Gastrocnemius medialis (tissue), 4 donors: ENCODE measurements at regions not wholly inside any gene's neighbourhood (a gene's known extent, or its start where the extent isn't known, plus 50 kb on each side); places are given as distances from the start of the nearest gene placed in this dataset.

Source experiments
- ATAC-seq, 2 donors: fragments of 150-250 bp; one replicate each; pipeline ENCODE4 v1.9.1; 2016
- DNase-seq, 2 donors: peaks; one replicate each; pipeline ENCODE4 v3.0.0-alpha.2; 2019
- H3K27ac ChIP-seq, 4 donors: fragments of 200-600 bp; sonication (generic); 1 replicate in 1 of 4; 2 replicates in 3 of 4; pipeline ENCODE4 v1.5.1; 2016 to 2018; ENCODE audit warnings: mild to moderate bottlenecking in 2 of 4, moderate library complexity in 1 of 4
- H3K27me3 ChIP-seq, 3 donors: fragments of 200-600 bp; sonication (generic) in 2 of 3; 1 replicate in 1 of 3; 2 replicates in 2 of 3; pipeline versions ENCODE4 v1.5.1 to v1.6.0; 2016 to 2019; ENCODE audit warnings: mild to moderate bottlenecking in 1 of 3, moderate library complexity in 1 of 3
- H3K36me3 ChIP-seq, 2 donors: fragments of 200-600 bp; sonication (generic) in 1 of 2; one replicate each; pipeline ENCODE4 v1.5.1; 2017 to 2018
- H3K4me1 ChIP-seq, 2 donors: fragments of 200-600 bp; sonication (generic) in 1 of 2; one replicate each; pipeline ENCODE4 v1.5.1; 2016 to 2017; ENCODE audit warnings: mild to moderate bottlenecking in 2 of 2
- H3K4me3 ChIP-seq, 4 donors: fragments of 200-600 bp; sonication (generic) in 3 of 4; 1 replicate in 1 of 4; 2 replicates in 3 of 4; pipeline ENCODE4 v1.5.1; 2016 to 2019; ENCODE audit warnings: mild to moderate bottlenecking in 2 of 4
- H3K9me3 ChIP-seq, 3 donors: fragments of 200-600 bp; sonication (generic) in 2 of 3; 1 replicate in 1 of 3; 2 replicates in 2 of 3; pipeline ENCODE4 v1.5.1; 2016 to 2019
- CTCF ChIP-seq, 5 experiments: fragments of 450-650 bp in 3 of 5; fragments of 200-600 bp in 2 of 5; sonication (generic) in 2 of 5; IDR thresholded peaks in 4 of 5; conservative IDR thresholded peaks in 1 of 5; 1 replicate in 4 of 5; 2 replicates in 1 of 5; pipeline ENCODE4 v1.5.1; 2016 to 2019; ENCODE audit warnings: antibody characterized with exemption in 5 of 5, mild to moderate bottlenecking in 3 of 5, moderate library complexity in 3 of 5
- POLR2A ChIP-seq, 2 donors: fragments of 450-650 bp; IDR thresholded peaks; one replicate each; pipeline ENCODE4 v1.6.1; 2017; ENCODE audit warnings: antibody characterized with exemption in 2 of 2, mild to moderate bottlenecking in 2 of 2, moderate library complexity in 2 of 2
- in situ Hi-C, 4 donors: fragments of 200-750 bp; cut with MboI; loops; one replicate each; pipeline versions ENCODE4 v1.15.0 to v1.8.0; 2017; ENCODE audit warnings: low sequenced_read_pairs in 4 of 4
- intact Hi-C: fragments of 100-400 bp; cut with DNase I; formaldehyde crosslinking; loops from one replicate; pipeline ENCODE4 v1.15.1; 2023; ENCODE audit warnings: low total_unique reads

DNA sequence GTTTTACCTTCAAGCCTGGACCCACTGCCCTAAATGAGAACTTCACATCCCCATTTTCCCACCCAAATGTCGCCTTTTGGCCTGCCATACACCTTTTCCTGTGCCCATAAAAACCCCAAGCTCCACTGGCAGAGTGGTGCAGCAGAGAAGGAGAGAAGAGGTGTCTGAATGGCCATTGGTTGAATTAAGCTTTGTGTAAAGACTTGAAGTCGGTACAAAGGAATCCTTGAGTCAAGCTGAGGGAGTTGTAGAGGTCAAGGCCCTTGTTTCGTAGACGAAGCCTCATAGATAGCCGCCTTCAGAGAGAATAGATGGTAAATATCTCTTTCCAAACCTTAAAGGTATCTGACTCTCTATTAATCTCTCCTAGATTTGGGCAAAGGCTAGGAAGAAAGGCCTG lies 1479.2 kb upstream of the PRR20A start:
- H3K36me3 ChIP-seq = no peaks in the 10 kb centered on the region
- in situ Hi-C loops = no loop called here

DNA sequence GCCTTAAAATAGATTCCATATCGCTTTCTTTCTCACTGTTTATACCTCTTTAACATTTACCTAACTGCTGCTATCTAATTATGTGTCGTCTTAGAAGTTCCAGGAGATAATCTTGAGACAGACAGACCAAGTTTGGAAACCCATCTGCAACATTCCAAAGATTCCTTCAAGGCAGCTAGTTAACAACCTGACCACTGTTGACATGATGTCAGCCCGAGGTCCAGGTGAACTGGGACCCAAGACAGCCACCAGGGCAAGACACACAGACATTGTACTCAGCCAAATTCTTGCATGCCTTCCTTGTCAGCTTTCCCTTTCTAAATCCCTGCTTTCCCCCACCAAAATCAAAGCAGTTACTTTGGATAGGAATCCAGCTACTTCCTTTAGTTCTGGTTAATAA lies 1476.5 kb upstream of the PRR20A start:
- intact Hi-C loops (no loop called here), in situ Hi-C loops (no loop called here)
- Histone ChIP-seq H3K27me3 (no peaks in the 10 kb centered on the region), H3K9me3 (no peaks in the 10 kb centered on the region), H3K4me3 (no peak overlapping the region), H3K4me1 (no peaks in the 10 kb centered on the region), H3K27ac (no peak overlapping the region), H3K36me3 (no peaks in the 10 kb centered on the region)
- DNase-seq (no peak), ATAC-seq (no peak)
- TF ChIP-seq CTCF (IDR thresholded peaks at IDR 0.05 in 4 of 5, conservative IDR thresholded peaks at IDR 0.05 in 1 of 5) (no peak), POLR2A (IDR thresholded peaks at IDR 0.05) (no peak)

More for the DNA sequence above, 1479.2 kb upstream of the PRR20A start:
- DNase-seq (no peak), ATAC-seq (no peak)
- H3K27me3 ChIP-seq = no peaks in the 10 kb centered on the region
- TF ChIP-seq CTCF (IDR thresholded peaks at IDR 0.05 in 4 of 5, conservative IDR thresholded peaks at IDR 0.05 in 1 of 5) (no peak), POLR2A (IDR thresholded peaks at IDR 0.05) (no peak)
- no peak overlapping the region for H3K27ac ChIP-seq
- no peaks in the 10 kb centered on the region for H3K4me1 ChIP-seq
- intact Hi-C loops = no loop called here
- H3K4me3 ChIP-seq = no peak overlapping the region
- no peaks in the 10 kb centered on the region for H3K9me3 ChIP-seq

- no peak overlapping the region for H3K27ac ChIP-seq
- no peaks in the 10 kb centered on the region for H3K9me3 ChIP-seq
- no peak overlapping the region for H3K4me3 ChIP-seq
- TF ChIP-seq CTCF (IDR thresholded peaks at IDR 0.05 in 4 of 5, conservative IDR thresholded peaks at IDR 0.05 in 1 of 5) = no peak
- no peak for TF ChIP-seq POLR2A (IDR thresholded peaks at IDR 0.05)
- H3K36me3 ChIP-seq = no peaks in the 10 kb centered on the region
- no peaks in the 10 kb centered on the region for H3K4me1 ChIP-seq
- H3K27me3 ChIP-seq = no peaks in the 10 kb centered on the region
- ATAC-seq (no peak), DNase-seq (no peak)
- in situ Hi-C loops = no loop called here
- intact Hi-C loops = no loop called here
Observed at GRCh38 chr13:55669051-55669450, 1471.7 kb upstream of the PRR20A start.

- no peaks in the 10 kb centered on the region for H3K9me3 ChIP-seq
- H3K36me3 ChIP-seq = no peaks in the 10 kb centered on the region
- in situ Hi-C loops (no loop called here), intact Hi-C loops (no loop called here)
- H3K27ac ChIP-seq = no peak overlapping the region
- no peaks in the 10 kb centered on the region for H3K4me1 ChIP-seq
- TF ChIP-seq POLR2A (IDR thresholded peaks at IDR 0.05) = no peak
- TF ChIP-seq CTCF (IDR thresholded peaks at IDR 0.05 in 4 of 5, conservative IDR thresholded peaks at IDR 0.05 in 1 of 5) = no peak
- H3K27me3 ChIP-seq = no peaks in the 10 kb centered on the region
- DNase-seq (no peak), ATAC-seq (no peak)
- no peak overlapping the region for H3K4me3 ChIP-seq
Observed at GRCh38 chr13:55673910-55674309, 1466.8 kb upstream of the PRR20A start.

- intact Hi-C loops = no loop called here
Observed at GRCh38 chr13:55682776-55683175, 1457.9 kb upstream of the PRR20A start.

More at GRCh38 chr13:55682776-55683175, 1457.9 kb upstream of the PRR20A start:
- TF ChIP-seq CTCF (IDR thresholded peaks at IDR 0.05 in 4 of 5, conservative IDR thresholded peaks at IDR 0.05 in 1 of 5) = no peak
- no peak for TF ChIP-seq POLR2A (IDR thresholded peaks at IDR 0.05)
- Histone ChIP-seq H3K9me3 (no peaks in the 10 kb centered on the region), H3K4me3 (no peak overlapping the region), H3K4me1 (no peaks in the 10 kb centered on the region), H3K27ac (no peak overlapping the region), H3K36me3 (no peaks in the 10 kb centered on the region), H3K27me3 (no peaks in the 10 kb centered on the region)
- DNase-seq (no peak), ATAC-seq (no peak)
- in situ Hi-C loops = no loop called here
